AG10803 (cell line): ENCODE measurements at regions not wholly inside any gene's neighbourhood (a gene's known extent, or its start where the extent isn't known, plus 50 kb on each side); places are given as distances from the start of the nearest gene placed in this dataset.

Source experiments
- DNase-seq: peaks from one replicate; pipeline ENCODE4 v3.0.0; 2010; ENCODE audit warnings: low read depth
- H3K4me3 ChIP-seq: 2 replicates; pipeline ENCODE4 v1.5.1; 2011; ENCODE audit warnings: mild to moderate bottlenecking, low read length, control low read depth
- TF ChIP-seq, protein P1 (sequence below): conservative IDR thresholded peaks from 2 replicates; pipeline ENCODE4 v1.5.1; 2011; ENCODE audit warnings: mild to moderate bottlenecking, low read length, control low read depth, inconsistent platforms

DNA sequence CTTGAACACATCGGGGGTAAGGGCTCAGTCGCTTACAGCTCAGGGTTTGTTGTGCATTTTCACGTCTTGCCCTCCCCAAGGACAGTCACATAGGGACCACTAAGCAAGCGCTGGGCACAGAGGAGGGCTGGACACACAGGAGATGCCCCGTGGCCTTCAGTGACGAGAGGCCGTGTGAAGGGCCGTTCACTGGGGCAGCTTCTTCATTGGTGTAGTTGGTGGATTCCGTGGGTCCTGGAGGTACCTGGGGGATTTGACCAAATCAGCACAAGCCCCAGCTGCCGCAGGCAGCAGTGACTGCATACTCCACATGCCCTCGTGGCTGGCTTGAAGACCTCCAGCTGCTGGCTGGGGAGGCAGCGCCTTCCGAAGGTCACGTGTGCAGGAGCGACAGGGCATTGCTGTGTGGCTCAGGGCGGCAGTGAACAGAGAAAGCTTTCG is 100.8 kb upstream of the C1orf174 start:
- H3K4me3 ChIP-seq, result no peak overlapping the region
- no peak for DNase-seq
- TF ChIP-seq, protein P1, sequence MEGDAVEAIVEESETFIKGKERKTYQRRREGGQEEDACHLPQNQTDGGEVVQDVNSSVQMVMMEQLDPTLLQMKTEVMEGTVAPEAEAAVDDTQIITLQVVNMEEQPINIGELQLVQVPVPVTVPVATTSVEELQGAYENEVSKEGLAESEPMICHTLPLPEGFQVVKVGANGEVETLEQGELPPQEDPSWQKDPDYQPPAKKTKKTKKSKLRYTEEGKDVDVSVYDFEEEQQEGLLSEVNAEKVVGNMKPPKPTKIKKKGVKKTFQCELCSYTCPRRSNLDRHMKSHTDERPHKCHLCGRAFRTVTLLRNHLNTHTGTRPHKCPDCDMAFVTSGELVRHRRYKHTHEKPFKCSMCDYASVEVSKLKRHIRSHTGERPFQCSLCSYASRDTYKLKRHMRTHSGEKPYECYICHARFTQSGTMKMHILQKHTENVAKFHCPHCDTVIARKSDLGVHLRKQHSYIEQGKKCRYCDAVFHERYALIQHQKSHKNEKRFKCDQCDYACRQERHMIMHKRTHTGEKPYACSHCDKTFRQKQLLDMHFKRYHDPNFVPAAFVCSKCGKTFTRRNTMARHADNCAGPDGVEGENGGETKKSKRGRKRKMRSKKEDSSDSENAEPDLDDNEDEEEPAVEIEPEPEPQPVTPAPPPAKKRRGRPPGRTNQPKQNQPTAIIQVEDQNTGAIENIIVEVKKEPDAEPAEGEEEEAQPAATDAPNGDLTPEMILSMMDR, result no peak

DNA sequence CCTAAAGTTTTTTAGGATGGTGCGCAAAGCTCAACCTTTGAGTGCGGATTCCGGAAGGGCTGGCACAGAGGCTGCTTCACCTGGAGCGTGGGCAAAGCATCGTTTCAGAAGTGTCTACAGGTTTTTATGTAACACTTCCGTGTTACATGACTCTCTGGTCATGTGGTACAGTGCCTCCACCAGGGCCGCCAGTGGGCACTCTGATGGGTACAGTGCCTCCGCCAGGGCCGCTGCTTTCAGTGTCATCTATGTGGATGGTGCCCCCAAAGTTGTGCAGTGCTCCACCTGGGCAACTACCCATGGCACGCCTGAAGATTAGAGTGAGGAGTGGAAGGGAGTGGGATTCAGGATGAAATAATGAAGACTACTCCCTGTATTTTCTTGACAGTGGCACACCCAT is 101.4 kb upstream of the C1orf174 start:
- TF ChIP-seq, protein P1, result no peak
- no peak for DNase-seq
- no peak overlapping the region for H3K4me3 ChIP-seq

DNA sequence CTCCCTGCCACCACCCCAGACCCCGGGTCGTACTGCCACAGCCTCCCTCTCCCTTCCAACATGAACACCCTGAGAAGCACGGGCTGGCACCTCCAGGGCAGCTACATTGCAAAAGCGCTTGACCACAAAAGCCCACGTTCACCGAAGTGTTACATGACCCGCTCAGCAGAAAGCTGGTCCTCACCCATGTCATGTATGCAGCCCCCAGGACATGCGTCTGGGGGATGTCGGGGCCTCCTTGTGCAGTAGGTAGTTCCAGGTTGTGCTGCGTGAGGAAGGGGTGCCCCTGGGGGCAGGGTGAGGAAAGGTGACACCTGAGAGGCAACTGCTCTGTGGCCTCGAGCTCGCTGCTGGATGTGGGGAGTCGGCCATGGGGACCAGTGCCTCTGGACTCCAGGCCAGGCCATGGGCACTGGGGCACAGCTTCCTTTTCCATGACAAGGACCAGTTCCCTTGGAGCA is 102.0 kb upstream of the C1orf174 start:
- no peak for DNase-seq
- H3K4me3 ChIP-seq, result no peak overlapping the region
- TF ChIP-seq, protein P1, result no peak

DNA sequence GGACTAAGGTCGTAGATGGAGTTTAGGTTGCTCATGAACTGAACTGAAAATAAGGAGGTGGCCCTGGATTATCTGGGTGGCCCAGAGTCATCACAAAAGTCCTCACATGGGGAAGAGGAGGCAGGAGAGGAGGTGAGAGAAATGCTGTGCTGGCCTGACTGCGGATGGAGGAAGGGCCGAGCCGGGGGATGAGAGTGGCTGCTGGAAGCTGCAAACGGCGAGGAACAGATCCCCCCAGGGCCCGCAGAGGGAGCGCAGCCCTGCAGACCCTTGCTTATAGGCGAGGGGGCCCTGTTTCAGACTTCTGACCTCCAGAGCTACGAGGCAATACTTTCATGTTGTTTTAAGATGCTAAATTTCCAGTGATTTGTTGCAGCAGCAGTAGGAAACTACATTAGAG is 102.7 kb upstream of the C1orf174 start:
- no peak overlapping the region for H3K4me3 ChIP-seq
- no peak for DNase-seq
- TF ChIP-seq, protein P1, result no peak

DNA sequence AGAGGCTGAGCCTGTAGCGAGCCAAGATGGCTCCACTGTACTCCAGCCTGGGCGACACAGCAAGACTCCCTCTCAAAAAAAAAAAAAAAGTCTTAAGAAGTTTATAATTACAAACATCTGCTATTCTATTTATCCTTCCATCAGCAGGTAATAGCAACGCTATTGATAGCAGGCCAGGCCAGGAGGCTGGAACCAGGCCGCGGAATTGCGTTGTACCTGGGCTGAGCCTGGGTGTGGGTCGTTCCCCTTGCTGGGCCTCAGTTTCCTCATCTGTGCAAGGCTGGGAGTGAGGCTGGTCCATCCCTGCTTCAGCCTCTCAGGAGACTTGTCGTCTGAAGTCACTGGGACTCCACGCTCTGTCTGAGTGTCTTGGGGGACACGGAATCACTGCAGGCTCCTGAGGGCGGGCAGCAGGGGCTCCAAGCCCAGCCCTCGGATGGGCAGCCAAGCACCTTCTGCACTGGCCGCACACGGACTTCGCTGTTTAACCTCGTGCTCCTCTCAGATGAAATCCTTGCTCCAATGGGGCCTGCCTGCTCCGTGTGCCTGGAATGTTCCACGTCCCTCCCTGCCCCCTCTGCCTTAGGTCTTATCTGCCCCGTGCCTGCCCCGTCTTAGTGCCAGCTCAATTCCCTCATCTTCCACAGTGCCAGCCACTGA is 103.9 kb upstream of the C1orf174 start:
- TF ChIP-seq, protein P1, result no peak
- no peak for DNase-seq
- no peak overlapping the region for H3K4me3 ChIP-seq

DNA sequence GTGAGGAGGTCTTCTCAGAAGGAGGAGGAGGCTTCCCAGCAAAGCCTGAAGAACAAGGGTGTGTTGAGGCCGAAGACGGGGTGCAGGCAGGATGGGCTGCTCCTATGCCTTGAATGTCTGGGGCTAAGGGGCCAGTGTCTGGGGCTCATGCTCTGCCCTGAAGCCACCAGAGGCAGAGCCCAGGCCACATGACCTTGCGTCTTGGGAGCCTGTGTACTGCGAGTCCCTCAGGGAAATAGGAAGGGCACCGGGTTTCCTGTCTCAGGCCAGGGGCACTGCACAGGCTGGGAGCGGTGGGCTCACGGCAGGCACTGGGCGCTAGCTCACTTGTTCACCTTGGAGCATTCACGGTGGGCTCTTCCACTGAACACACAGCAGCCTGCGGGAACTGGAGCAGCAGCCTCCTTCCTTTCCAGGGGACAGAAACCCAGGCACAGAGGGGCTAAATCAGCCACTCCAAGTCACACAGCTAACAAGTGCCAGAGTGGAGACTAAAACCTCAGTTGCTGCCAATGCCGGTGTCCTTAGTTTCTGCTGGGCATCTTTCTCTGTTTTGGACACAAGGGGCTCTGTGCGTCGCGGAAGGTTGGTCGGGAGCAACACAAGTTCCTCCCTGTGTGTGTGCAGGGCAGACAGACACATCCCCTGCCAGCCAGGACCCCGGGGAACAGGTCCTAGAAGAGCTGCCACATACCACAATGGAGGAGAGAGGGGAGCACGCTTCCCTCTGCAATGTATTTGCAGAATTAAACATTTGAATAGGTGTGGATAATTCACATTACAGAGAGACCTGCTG is 104.8 kb upstream of the C1orf174 start:
- TF ChIP-seq, protein P1, result no peak
- H3K4me3 ChIP-seq, result no peak overlapping the region
- no peak for DNase-seq

DNA sequence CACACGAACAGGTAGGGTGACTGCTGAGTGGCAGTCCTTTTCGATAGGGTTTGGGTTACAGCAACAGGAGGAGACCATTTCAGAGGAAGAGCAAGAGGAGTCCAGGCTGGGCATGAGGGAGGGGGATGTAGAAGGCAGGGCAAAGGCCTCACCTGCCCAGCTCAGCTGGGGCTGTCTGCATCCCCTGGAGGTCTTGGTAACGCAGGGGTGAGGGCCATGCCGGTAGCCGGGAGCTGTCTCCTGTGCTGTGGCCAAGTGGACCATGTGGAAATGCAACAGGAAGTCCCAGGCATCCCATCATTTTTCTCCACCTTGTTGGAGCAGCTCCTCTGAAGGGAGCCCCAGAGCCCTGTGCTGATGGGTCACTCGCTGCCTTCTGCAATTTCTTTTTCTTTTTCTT is 105.4 kb upstream of the C1orf174 start:
- no peak overlapping the region for H3K4me3 ChIP-seq

More for the DNA sequence above, 105.4 kb upstream of the C1orf174 start:
- TF ChIP-seq, protein P1, result no peak
- no peak for DNase-seq
